Stimulated activated CD4-positive, alpha-beta T cell treated with anti-CD3 and anti-CD28 coated beads, Interleukin-2, amount 100 ng/mL, for 4 hours (primary cell): ENCODE measurements at regions not wholly inside any gene's neighbourhood (a gene's known extent, or its start where the extent isn't known, plus 50 kb on each side); places are given as distances from the start of the nearest gene placed in this dataset.

Source experiments
- DNase-seq: peaks from one replicate; pipeline ENCODE4 v3.0.0-alpha.2; 2020; ENCODE audit warnings: low read depth

- DNase-seq = no peak
Observed at GRCh38 chr10:75294518-75294865, 58.7 kb upstream of the COMTD1 start.

- DNase-seq = no peak
Observed at GRCh38 chr10:75294031-75294437, 58.3 kb upstream of the COMTD1 start.

GRCh38 chr10:75293446-75293820, 57.7 kb upstream of the COMTD1 start:
- no peak for DNase-seq

GRCh38 chr10:75292794-75293445, 57.2 kb upstream of the COMTD1 start:
- no peak for DNase-seq

GRCh38 chr10:75291805-75292204, 56.0 kb upstream of the COMTD1 start:
- DNase-seq = no peak

GRCh38 chr10:75288140-75288711, 52.5 kb upstream of the COMTD1 start:
- DNase-seq = no peak

GRCh38 chr10:75287697-75288096, 51.9 kb upstream of the COMTD1 start:
- DNase-seq = no peak

GRCh38 chr10:75286901-75287300, 51.1 kb upstream of the COMTD1 start:
- no peak for DNase-seq
